GM13977 (cell line): ENCODE measurements at regions not wholly inside any gene's neighbourhood (a gene's known extent, or its start where the extent isn't known, plus 50 kb on each side); places are given as distances from the start of the nearest gene placed in this dataset.

Experiments used
- DNase-seq: peaks from one replicate; pipeline ENCODE4 v3.0.0; 2012; ENCODE audit warnings: low spot score
- CTCF ChIP-seq: IDR thresholded peaks from 2 replicates; pipeline ENCODE4 v1.5.1; 2012; ENCODE audit warnings: mild to moderate bottlenecking, control low read depth; ENCODE audit not compliant: insufficient read depth; ENCODE audit errors: extremely low read depth, missing control alignments
- in situ Hi-C: fragments of 300-500 bp; cut with MboI; formaldehyde crosslinking; loops from one replicate; pipeline ENCODE4 v1.12.0; 2022; ENCODE audit warnings: low sequenced_read_pairs, low pct_unique_long_range_greater_than_20kb, mixed read lengths, inconsistent platforms; ENCODE audit not compliant: unreplicated experiment

- in situ Hi-C loops: no loop called here
- TF ChIP-seq CTCF: no peak
- no peak for DNase-seq
Observed at GRCh38 chr14:99039331-99040041, 232.5 kb downstream of the BCL11B start.

- DNase-seq: no peak
- no peak for TF ChIP-seq CTCF
- in situ Hi-C loops: no loop called here
Observed at GRCh38 chr14:99040052-99040451, 231.9 kb downstream of the BCL11B start.

GRCh38 chr14:99040711-99041110 lies 231.3 kb downstream of the BCL11B start:
- in situ Hi-C loops: no loop called here
- no peak for DNase-seq
- no peak for TF ChIP-seq CTCF

DNA sequence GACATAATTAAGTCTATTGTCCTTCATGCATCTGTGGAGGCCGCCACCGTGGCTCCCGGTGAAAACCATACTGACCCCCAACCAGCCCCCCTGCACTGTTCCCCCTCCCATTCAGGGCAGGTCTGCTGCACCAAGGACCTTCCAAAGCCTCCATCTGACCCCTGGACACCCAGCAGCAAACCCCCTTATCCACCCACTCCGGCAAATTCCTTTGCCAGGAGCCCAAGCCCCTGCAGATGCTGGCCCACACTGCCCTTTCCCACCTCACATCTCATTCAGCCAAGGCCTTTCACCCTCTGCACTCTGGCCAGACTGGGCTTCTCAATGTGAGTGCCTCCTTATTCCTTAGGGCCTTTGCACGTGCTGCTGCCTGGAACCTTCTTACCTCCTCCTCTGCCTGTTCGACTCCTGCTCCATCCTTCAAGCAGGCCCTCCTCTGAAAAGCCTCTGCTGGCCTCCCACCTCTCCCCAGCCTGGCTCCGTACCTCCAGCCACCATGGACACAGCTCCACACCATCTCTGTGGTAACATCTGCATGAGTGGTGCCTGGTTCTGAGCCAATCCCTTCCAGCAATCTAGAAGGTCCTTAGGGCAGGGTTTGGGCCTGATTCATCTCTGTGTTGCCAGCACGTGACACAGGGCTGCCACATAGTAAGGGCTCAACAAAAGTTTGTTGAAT lies 230.7 kb downstream of the BCL11B start:
- no peak for DNase-seq
- in situ Hi-C loops: no loop called here
- no peak for TF ChIP-seq CTCF

- no peak for DNase-seq
- no peak for TF ChIP-seq CTCF
- in situ Hi-C loops: no loop called here
Observed at GRCh38 chr14:99041820-99042174, 230.2 kb downstream of the BCL11B start.

- TF ChIP-seq CTCF: no peak
- no peak for DNase-seq
- in situ Hi-C loops: no loop called here
Observed at GRCh38 chr14:99042381-99043266, 229.4 kb downstream of the BCL11B start.
